ENCODE measurements at regions not wholly inside any gene's neighbourhood (a gene's known extent, or its start where the extent isn't known, plus 50 kb on each side); places are given as distances from the start of the nearest gene placed in this dataset.

- Histone ChIP-seq H3K27me3 (ENCODE audit: control insufficient read depth in 4 of 4, insufficient read depth in 4 of 4, low read length in 3 of 4) (no peaks in the 10 kb centered on the region), H3K27ac (ENCODE audit: low read depth in 1 of 2, low read length in 2 of 2) (peak overlapping the region in 1 of 2 donors; percentile 41)
- DNase-seq (ENCODE audit: low spot score) = no peak
These were observed 229.0 kb upstream of the PAPPA start for GRCh38 chr9:115924669-115924987.

GRCh38 chr9:115925424-115925823 lies 228.2 kb upstream of the PAPPA start:
- Histone ChIP-seq H3K27ac (ENCODE audit: low read depth in 1 of 2, low read length in 2 of 2) (no peak overlapping the region), H3K36me3 (ENCODE audit: control insufficient read depth in 4 of 4, insufficient read depth in 3 of 4, low read depth in 1 of 4, low read length in 3 of 4) (no peaks in the 10 kb centered on the region), H3K9ac (ENCODE audit: low read depth in 1 of 2, low read length in 2 of 2) (no peak overlapping the region), H3K4me3 (ENCODE audit: low read depth in 1 of 3, low read length in 3 of 3) (no peak overlapping the region), H3K4me1 (ENCODE audit: control insufficient read depth in 4 of 4, insufficient read depth in 4 of 4, low read length in 3 of 4) (peaks cover 2 to 12% (median 8%) of the 10 kb centered on the region in 4 donors), H3K27me3 (ENCODE audit: control insufficient read depth in 4 of 4, insufficient read depth in 4 of 4, low read length in 3 of 4) (no peaks in the 10 kb centered on the region), H3K9me3 (ENCODE audit: control insufficient read depth in 4 of 4, low read length in 3 of 4) (no peaks in the 10 kb centered on the region)
- no peak for TF ChIP-seq JUND (IDR thresholded peaks at IDR 0.05)
- TF ChIP-seq ZBTB33 (IDR thresholded peaks at IDR 0.05) = no peak
- no peak for TF ChIP-seq CTCF (IDR thresholded peaks at IDR 0.05; ENCODE audit: low read depth, low read length, missing input control)
- TF ChIP-seq HNF4A (conservative IDR thresholded peaks at IDR 0.05) = no peak
- 69% methylated on average over 2 of the region's 2 CpGs for WGBS
- no peak for DNase-seq (ENCODE audit: low spot score)

More at GRCh38 chr9:115924669-115924987, 229.0 kb upstream of the PAPPA start:
- H3K9me3 ChIP-seq (ENCODE audit: control insufficient read depth in 4 of 4, low read length in 3 of 4) = no peaks in the 10 kb centered on the region
- no peak overlapping the region for H3K4me3 ChIP-seq (ENCODE audit: low read depth in 1 of 3, low read length in 3 of 3)
- no peaks in the 10 kb centered on the region for H3K36me3 ChIP-seq (ENCODE audit: control insufficient read depth in 4 of 4, insufficient read depth in 3 of 4, low read depth in 1 of 4, low read length in 3 of 4)
- TF ChIP-seq FOXA2 (IDR thresholded peaks at IDR 0.05) (no peak), HNF4G (IDR thresholded peaks at IDR 0.05) (no peak), FOXA1 (IDR thresholded peaks at IDR 0.05) (no peak), HNF4A (conservative IDR thresholded peaks at IDR 0.05) (no peak), RAD21 (IDR thresholded peaks at IDR 0.05) (no peak), RXRA (IDR thresholded peaks at IDR 0.05) (no peak), SP1 (IDR thresholded peaks at IDR 0.05) (no peak), NR2F2 (IDR thresholded peaks at IDR 0.05) (no peak), YY1 (IDR thresholded peaks at IDR 0.05) (no peak)
- H3K4me1 ChIP-seq (ENCODE audit: control insufficient read depth in 4 of 4, insufficient read depth in 4 of 4, low read length in 3 of 4) = peaks cover 2 to 12% (median 8%) of the 10 kb centered on the region in 4 donors
- H3K9ac ChIP-seq (ENCODE audit: low read depth in 1 of 2, low read length in 2 of 2) = no peak overlapping the region

GRCh38 chr9:115930472-115930871 lies 223.1 kb upstream of the PAPPA start:
- H3K4me1 ChIP-seq (ENCODE audit: control insufficient read depth in 4 of 4, insufficient read depth in 4 of 4, low read length in 3 of 4) = no peaks in the 10 kb centered on the region
- H3K4me3 ChIP-seq (ENCODE audit: low read depth in 1 of 3, low read length in 3 of 3) = no peak overlapping the region
- no peak overlapping the region for H3K27ac ChIP-seq (ENCODE audit: low read depth in 1 of 2, low read length in 2 of 2)
- H3K9me3 ChIP-seq (ENCODE audit: control insufficient read depth in 4 of 4, low read length in 3 of 4) = no peaks in the 10 kb centered on the region
- no peak for DNase-seq (ENCODE audit: low spot score)
- no peaks in the 10 kb centered on the region for H3K36me3 ChIP-seq (ENCODE audit: control insufficient read depth in 4 of 4, insufficient read depth in 3 of 4, low read depth in 1 of 4, low read length in 3 of 4)
- H3K27me3 ChIP-seq (ENCODE audit: control insufficient read depth in 4 of 4, insufficient read depth in 4 of 4, low read length in 3 of 4) = no peaks in the 10 kb centered on the region
- no peak overlapping the region for H3K9ac ChIP-seq (ENCODE audit: low read depth in 1 of 2, low read length in 2 of 2)
- TF ChIP-seq ATF3 (IDR thresholded peaks at IDR 0.05) (no peak), HNF4A (conservative IDR thresholded peaks at IDR 0.05) (no peak), RXRA (IDR thresholded peaks at IDR 0.05) (no peak), EGR1 (IDR thresholded peaks at IDR 0.05; ENCODE audit: low read depth in 2 of 2) (no peak), RAD21 (IDR thresholded peaks at IDR 0.05) (no peak), YY1 (IDR thresholded peaks at IDR 0.05) (no peak), TAF1 (conservative IDR thresholded peaks at IDR 0.05) (no peak), GABPA (IDR thresholded peaks at IDR 0.05 in 1 of 2, conservative IDR thresholded peaks at IDR 0.05 in 1 of 2) (no peak), REST (IDR thresholded peaks at IDR 0.05) (no peak), ZBTB33 (IDR thresholded peaks at IDR 0.05) (no peak), SP1 (IDR thresholded peaks at IDR 0.05) (no peak), MAX (IDR thresholded peaks at IDR 0.05) (no peak), FOXA2 (IDR thresholded peaks at IDR 0.05) (no peak), NR2F2 (IDR thresholded peaks at IDR 0.05) (no peak), JUND (IDR thresholded peaks at IDR 0.05) (no peak)

All from liver (tissue), 8 donors.